ENCODE measurements at regions not wholly inside any gene's neighbourhood (a gene's known extent, or its start where the extent isn't known, plus 50 kb on each side); places are given as distances from the start of the nearest gene placed in this dataset.

DNA sequence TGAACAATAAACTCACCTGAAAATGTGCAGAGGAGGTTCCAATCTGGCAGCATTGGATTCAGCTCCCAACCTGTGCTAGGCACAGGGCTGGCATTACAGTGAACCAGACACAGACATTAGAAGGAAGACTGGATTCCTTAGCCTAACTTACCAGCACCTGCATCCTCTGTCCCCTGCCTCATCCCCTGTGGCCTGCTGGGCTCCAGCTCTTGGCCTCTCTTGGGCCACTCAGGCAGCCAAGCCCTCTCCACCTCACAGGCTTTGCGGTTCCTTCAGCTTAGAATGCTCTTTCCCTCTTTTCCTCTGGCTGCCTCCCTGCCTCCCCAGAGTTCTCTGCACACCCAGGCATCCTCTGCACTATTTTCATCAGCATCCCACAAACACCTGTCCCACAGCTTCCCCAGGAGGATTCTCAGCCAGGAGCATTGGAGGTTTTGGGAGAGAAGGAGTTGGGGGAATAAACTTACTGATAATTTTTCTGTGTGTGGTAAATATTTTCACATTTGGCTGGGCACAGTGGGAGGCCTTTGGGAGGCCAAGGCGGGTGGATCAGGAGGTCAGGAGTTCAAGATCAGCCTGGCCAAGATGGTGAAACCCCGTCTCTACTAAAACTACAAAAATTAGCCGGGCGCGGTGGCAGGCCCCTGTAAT, 132.0 kb downstream of the INHBB start:
- Mint-ChIP-seq H3K9me3 (no peaks in the 10 kb centered on the region), H3K27me3 (ENCODE audit: low read depth, poor library complexity) (peaks cover 58% of the 10 kb centered on the region), H3K4me1 (no peaks in the 10 kb centered on the region), H3K36me3 (ENCODE audit: low read depth) (no peaks in the 10 kb centered on the region), H3K27ac (no peak overlapping the region), H3K4me3 (no peak overlapping the region)
- TF ChIP-seq, protein P1, sequence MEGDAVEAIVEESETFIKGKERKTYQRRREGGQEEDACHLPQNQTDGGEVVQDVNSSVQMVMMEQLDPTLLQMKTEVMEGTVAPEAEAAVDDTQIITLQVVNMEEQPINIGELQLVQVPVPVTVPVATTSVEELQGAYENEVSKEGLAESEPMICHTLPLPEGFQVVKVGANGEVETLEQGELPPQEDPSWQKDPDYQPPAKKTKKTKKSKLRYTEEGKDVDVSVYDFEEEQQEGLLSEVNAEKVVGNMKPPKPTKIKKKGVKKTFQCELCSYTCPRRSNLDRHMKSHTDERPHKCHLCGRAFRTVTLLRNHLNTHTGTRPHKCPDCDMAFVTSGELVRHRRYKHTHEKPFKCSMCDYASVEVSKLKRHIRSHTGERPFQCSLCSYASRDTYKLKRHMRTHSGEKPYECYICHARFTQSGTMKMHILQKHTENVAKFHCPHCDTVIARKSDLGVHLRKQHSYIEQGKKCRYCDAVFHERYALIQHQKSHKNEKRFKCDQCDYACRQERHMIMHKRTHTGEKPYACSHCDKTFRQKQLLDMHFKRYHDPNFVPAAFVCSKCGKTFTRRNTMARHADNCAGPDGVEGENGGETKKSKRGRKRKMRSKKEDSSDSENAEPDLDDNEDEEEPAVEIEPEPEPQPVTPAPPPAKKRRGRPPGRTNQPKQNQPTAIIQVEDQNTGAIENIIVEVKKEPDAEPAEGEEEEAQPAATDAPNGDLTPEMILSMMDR (IDR thresholded peaks at IDR 0.05) = no peak
- DNase-seq = no peak

DNA sequence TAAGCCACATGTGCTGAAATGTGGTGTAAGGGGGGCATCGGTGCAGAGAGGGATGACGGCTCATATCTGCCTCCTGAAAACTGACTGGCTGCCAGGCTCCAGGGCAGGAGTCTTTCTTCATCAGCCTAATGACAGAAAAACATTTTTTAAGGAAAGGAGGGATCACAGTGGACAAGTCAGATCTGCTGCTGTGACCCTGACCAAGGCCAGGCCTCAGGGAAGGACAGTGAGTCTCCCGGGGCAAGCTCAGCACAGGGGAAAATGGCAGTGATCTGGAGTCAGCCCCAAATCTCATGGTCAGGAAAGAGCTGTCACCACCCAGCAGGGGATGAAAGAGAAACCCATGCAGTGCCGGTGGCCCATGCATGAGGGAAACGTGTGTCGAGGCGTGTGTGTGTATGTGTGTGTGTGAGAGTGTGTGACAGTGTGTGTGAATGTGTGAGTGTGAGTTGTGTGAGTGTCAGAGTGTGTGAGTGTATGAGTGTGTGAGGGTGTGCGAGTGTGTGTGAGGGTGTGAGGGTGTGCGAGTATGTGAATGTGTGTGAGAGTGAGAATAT, 134.5 kb downstream of the INHBB start:
- Mint-ChIP-seq H3K36me3 (ENCODE audit: low read depth) (no peaks in the 10 kb centered on the region), H3K4me3 (no peak overlapping the region), H3K4me1 (no peaks in the 10 kb centered on the region), H3K27ac (no peak overlapping the region), H3K9me3 (no peaks in the 10 kb centered on the region), H3K27me3 (ENCODE audit: low read depth, poor library complexity) (peaks cover 56% of the 10 kb centered on the region)
- TF ChIP-seq, protein P1 (IDR thresholded peaks at IDR 0.05) = no peak
- no peak for DNase-seq

DNA sequence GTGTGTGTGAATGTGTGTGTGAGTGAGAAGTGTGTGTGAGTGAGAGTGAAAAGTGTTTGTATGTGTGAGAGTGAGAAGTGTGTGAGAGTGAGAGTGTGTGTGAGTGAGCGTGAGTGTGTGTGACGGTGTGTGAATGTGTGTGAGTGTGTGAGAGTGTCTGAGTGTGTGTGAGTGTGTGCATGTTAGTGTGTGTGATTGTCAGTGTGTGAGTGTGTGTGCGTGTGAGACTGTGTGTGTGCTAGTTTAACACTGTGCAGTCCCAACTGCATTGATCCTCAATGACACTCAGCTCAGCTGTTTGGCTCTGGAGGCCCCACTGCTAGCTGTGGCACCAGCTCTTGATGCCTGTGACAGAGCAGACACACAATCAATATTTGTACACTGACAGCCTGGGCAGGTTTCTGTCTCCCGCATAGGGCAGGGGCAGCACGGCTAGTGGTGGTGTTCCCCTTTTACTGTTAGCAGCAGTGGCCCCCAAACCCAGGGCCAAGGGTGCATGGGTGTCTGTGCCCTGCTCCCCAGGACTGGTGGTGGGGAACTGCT, 135.0 kb downstream of the INHBB start:
- Mint-ChIP-seq H3K4me3 (no peak overlapping the region), H3K4me1 (no peaks in the 10 kb centered on the region), H3K36me3 (ENCODE audit: low read depth) (no peaks in the 10 kb centered on the region), H3K27me3 (ENCODE audit: low read depth, poor library complexity) (peaks cover 56% of the 10 kb centered on the region), H3K27ac (no peak overlapping the region), H3K9me3 (no peaks in the 10 kb centered on the region)
- no peak for DNase-seq
- TF ChIP-seq, protein P1 (IDR thresholded peaks at IDR 0.05) = no peak

DNA sequence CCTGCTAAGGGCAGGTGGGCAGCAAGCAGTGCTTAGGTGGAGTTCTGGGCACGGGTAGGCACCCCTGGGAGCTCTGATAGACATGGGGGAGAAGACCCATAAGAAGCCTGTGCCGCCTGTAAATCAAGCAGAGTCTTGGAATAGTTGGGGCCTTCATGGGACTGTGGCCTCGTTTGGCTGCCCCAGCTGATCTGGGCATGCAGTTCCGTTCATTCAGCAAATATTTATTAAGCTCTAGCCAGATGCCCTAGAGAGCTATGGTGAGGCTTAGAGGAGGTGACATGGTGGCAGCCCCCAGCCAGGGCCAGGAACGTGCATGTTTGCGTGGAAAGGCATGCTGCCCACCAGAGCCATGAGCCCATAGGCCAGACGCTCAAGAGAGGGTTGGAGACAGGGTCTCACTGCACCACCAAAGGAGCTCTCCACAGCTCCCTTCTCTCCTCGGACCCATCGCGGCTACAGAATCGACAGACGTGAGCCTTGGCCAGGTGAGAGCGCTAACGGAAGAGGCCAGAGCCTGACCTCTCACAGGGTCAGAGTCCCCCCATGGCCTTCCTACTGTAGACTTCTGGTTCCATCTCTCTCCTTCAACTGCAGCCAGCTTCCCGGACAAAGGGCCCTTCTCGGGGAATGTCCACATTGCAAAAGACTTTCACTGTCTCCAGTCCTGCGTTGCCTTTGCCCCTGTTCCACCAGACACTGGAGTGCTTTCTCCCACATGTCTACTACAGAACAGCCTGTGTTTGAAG, 135.7 kb downstream of the INHBB start:
- H3K27ac Mint-ChIP-seq = no peak overlapping the region
- peaks cover under 1% of the 10 kb centered on the region for H3K4me1 Mint-ChIP-seq
- no peaks in the 10 kb centered on the region for H3K36me3 Mint-ChIP-seq (ENCODE audit: low read depth)
- no peaks in the 10 kb centered on the region for H3K9me3 Mint-ChIP-seq
- no peak for DNase-seq
- no peak overlapping the region for H3K4me3 Mint-ChIP-seq
- TF ChIP-seq, protein P1 (IDR thresholded peaks at IDR 0.05) = no peak
- peaks cover 53% of the 10 kb centered on the region for H3K27me3 Mint-ChIP-seq (ENCODE audit: low read depth, poor library complexity)

DNA sequence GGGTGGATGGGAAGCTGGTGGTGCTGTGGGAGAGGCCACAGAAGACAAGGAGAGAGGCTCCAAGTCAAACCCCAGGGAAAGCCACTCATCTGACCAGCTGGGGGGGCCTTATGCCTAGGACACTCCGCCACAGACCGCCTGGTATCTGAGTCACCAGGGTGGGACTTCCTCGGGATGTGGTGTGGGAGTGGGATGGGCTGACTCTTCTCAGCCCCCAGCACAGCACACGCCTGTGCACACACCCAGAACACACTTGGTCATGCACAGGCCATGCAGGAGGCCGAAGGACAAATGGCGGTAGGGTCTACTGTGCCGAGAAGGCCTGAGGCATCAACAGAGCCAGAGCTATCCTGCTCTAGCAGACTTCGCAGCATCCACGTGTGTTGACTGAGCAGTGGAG, 136.4 kb downstream of the INHBB start:
- H3K4me3 Mint-ChIP-seq = no peak overlapping the region
- TF ChIP-seq, protein P1 (IDR thresholded peaks at IDR 0.05) = no peak
- no peaks in the 10 kb centered on the region for H3K9me3 Mint-ChIP-seq
- no peak overlapping the region for H3K27ac Mint-ChIP-seq
- no peaks in the 10 kb centered on the region for H3K36me3 Mint-ChIP-seq (ENCODE audit: low read depth)
- DNase-seq = no peak
- H3K4me1 Mint-ChIP-seq = peaks cover 8% of the 10 kb centered on the region
- H3K27me3 Mint-ChIP-seq (ENCODE audit: low read depth, poor library complexity) = peaks cover 58% of the 10 kb centered on the region
